Hepatocyte (in vitro differentiated cells): ENCODE measurements at regions not wholly inside any gene's neighbourhood (a gene's known extent, or its start where the extent isn't known, plus 50 kb on each side); places are given as distances from the start of the nearest gene placed in this dataset.

Experiments used
- DNase-seq: peaks from one replicate; pipeline ENCODE4 v3.0.0-alpha.2; 2016; ENCODE audit warnings: low spot score
- H2AFZ ChIP-seq: fragments of 200-600 bp; sonication (generic); 2 replicates; pipeline ENCODE4 v1.6.0; 2016; ENCODE audit warnings: antibody characterized with exemption, mild to moderate bottlenecking
- H3K27ac ChIP-seq: fragments of 200-600 bp; sonication (generic); 2 replicates; pipeline ENCODE4 v1.5.1; 2016; ENCODE audit warnings: mild to moderate bottlenecking
- H3K27me3 ChIP-seq: fragments of 200-600 bp; sonication (generic); 2 replicates; pipeline ENCODE4 v1.6.1; 2016
- H3K36me3 ChIP-seq: fragments of 200-600 bp; sonication (generic); replicated peaks from 2 replicates; pipeline ENCODE4 v1.5.1; 2016; ENCODE audit warnings: low read depth; ENCODE audit not compliant: insufficient read depth
- H3K4me1 ChIP-seq: fragments of 200-600 bp; sonication (generic); 2 replicates; pipeline ENCODE4 v1.5.1; 2016; ENCODE audit warnings: mild to moderate bottlenecking, moderate library complexity; ENCODE audit not compliant: insufficient read depth
- H3K4me2 ChIP-seq: fragments of 200-600 bp; sonication (generic); 2 replicates; pipeline ENCODE4 v1.6.0; 2016
- H3K4me3 ChIP-seq: fragments of 200-600 bp; sonication (generic); 2 replicates; pipeline ENCODE4 v1.5.1; 2016; ENCODE audit warnings: mild to moderate bottlenecking
- H3K79me2 ChIP-seq: fragments of 200-600 bp; sonication (generic); 2 replicates; pipeline ENCODE4 v1.6.0; 2017; ENCODE audit warnings: mild to moderate bottlenecking
- H3K9me2 ChIP-seq: fragments of 200-600 bp; sonication (generic); replicated peaks from 2 replicates; pipeline ENCODE4 v1.6.0; 2017; ENCODE audit warnings: mild to moderate bottlenecking; ENCODE audit not compliant: insufficient read depth
- H3K9me3 ChIP-seq: fragments of 200-600 bp; sonication (generic); 2 replicates; pipeline ENCODE4 v1.5.1; 2016; ENCODE audit warnings: low read depth, mild to moderate bottlenecking
- H4K20me1 ChIP-seq: fragments of 200-600 bp; sonication (generic); 2 replicates; pipeline ENCODE4 v1.6.0; 2016; ENCODE audit warnings: mild to moderate bottlenecking; ENCODE audit not compliant: insufficient read depth, poor library complexity, severe bottlenecking
- CTCF ChIP-seq: fragments of 200-600 bp; sonication (generic); IDR thresholded peaks from 2 replicates; pipeline ENCODE4 v1.5.1; 2016; ENCODE audit warnings: antibody characterized with exemption, mild to moderate bottlenecking; ENCODE audit not compliant: poor library complexity
- EZH2 ChIP-seq: fragments of 200-600 bp; sonication (generic); IDR thresholded peaks from 2 replicates; pipeline ENCODE4 v1.6.1; 2016; ENCODE audit warnings: antibody characterized with exemption, mild to moderate bottlenecking, borderline replicate concordance
- EZH2phosphoT487 ChIP-seq: fragments of 200-600 bp; sonication (generic); IDR thresholded peaks from one replicate; pipeline ENCODE4 v1.6.1; 2018; ENCODE audit warnings: antibody characterized with exemption, mild to moderate bottlenecking, low read depth, moderate library complexity; ENCODE audit not compliant: unreplicated experiment, severe bottlenecking
- WGBS: methylation state at CpG from one replicate; pipeline ENCODE4 v1.1.6; 2016; ENCODE audit warnings: low lambda C conversion rate; ENCODE audit errors: missing lambda C conversion rate; 5-methylcytosine and 5-hydroxymethylcytosine counted together

- Histone ChIP-seq H3K27ac (no peak overlapping the region), H3K9me2 (no peaks in the 10 kb centered on the region), H3K4me3 (no peak overlapping the region), H3K27me3 (no peaks in the 10 kb centered on the region), H3K9me3 (no peaks in the 10 kb centered on the region), H3K79me2 (no peaks in the 10 kb centered on the region), H3K36me3 (no peaks in the 10 kb centered on the region), H4K20me1 (no peaks in the 10 kb centered on the region), H3K4me2 (no peak overlapping the region), H2AFZ (no peak overlapping the region), H3K4me1 (no peaks in the 10 kb centered on the region)
- 83% methylated on average over 5 of the region's 5 CpGs for WGBS
- no peak for DNase-seq
- TF ChIP-seq CTCF (no peak), EZH2phosphoT487 (no peak), EZH2 (no peak)
Measured at GRCh38 chr4:181007751-181008150, 1235.5 kb upstream of the TENM3 start.

- 41% methylated on average over 4 of the region's 4 CpGs for WGBS
- Histone ChIP-seq H3K27me3 (no peaks in the 10 kb centered on the region), H2AFZ (no peak overlapping the region), H3K4me2 (no peak overlapping the region), H3K79me2 (no peaks in the 10 kb centered on the region), H3K9me2 (no peaks in the 10 kb centered on the region), H3K4me1 (no peaks in the 10 kb centered on the region), H3K27ac (no peak overlapping the region), H3K9me3 (no peaks in the 10 kb centered on the region), H3K4me3 (no peak overlapping the region), H4K20me1 (no peaks in the 10 kb centered on the region), H3K36me3 (no peaks in the 10 kb centered on the region)
- TF ChIP-seq EZH2 (no peak), EZH2phosphoT487 (no peak), CTCF (no peak)
- DNase-seq = no peak
Measured at GRCh38 chr4:181008164-181008563, 1235.0 kb upstream of the TENM3 start.

DNA sequence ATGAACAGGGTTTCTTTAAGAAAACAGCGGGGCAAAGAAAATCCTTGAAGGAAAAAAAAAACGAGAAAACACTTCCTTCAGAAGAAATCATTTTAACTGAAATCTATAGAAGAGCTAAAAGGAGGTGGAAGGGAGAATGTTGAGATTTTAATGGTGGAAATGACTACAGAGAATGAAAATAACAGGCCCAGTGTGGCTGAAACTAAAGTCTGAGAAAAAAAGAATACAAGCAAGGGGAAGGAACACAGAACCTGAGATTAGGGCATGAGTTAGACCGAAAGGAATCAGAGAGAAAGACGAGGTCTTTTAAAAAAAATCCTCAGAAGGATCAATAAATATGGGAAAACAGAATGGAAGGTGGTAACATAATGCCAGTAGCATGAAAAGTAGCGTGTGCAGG lies 1230.0 kb upstream of the TENM3 start:
- H3K36me3 ChIP-seq = no peaks in the 10 kb centered on the region
- no peaks in the 10 kb centered on the region for H3K79me2 ChIP-seq
- no peaks in the 10 kb centered on the region for H3K27me3 ChIP-seq
- no peak overlapping the region for H3K27ac ChIP-seq
- no peaks in the 10 kb centered on the region for H3K4me1 ChIP-seq
- no peaks in the 10 kb centered on the region for H3K9me2 ChIP-seq
- no peak overlapping the region for H3K4me2 ChIP-seq
- H2AFZ ChIP-seq = no peak overlapping the region
- no peaks in the 10 kb centered on the region for H3K9me3 ChIP-seq
- no peak overlapping the region for H3K4me3 ChIP-seq
- no peaks in the 10 kb centered on the region for H4K20me1 ChIP-seq
- WGBS = 88% methylated on average over 5 of the region's 5 CpGs
- TF ChIP-seq EZH2phosphoT487 = no peak
- no peak for TF ChIP-seq EZH2
- DNase-seq = no peak

- WGBS = 82% methylated on average over 5 of the region's 5 CpGs
- Histone ChIP-seq H3K27me3 (no peaks in the 10 kb centered on the region), H3K9me3 (no peaks in the 10 kb centered on the region), H3K36me3 (no peaks in the 10 kb centered on the region), H2AFZ (no peak overlapping the region), H3K4me3 (no peak overlapping the region), H3K27ac (no peak overlapping the region), H3K4me2 (no peak overlapping the region), H3K9me2 (no peaks in the 10 kb centered on the region), H4K20me1 (no peaks in the 10 kb centered on the region), H3K79me2 (no peaks in the 10 kb centered on the region), H3K4me1 (no peaks in the 10 kb centered on the region)
- TF ChIP-seq EZH2 (no peak), CTCF (no peak), EZH2phosphoT487 (no peak)
- DNase-seq = no peak
Measured at GRCh38 chr4:181017038-181017437, 1226.2 kb upstream of the TENM3 start.
